Hepatocyte (in vitro differentiated cells): ENCODE measurements at regions not wholly inside any gene's neighbourhood (a gene's known extent, or its start where the extent isn't known, plus 50 kb on each side); places are given as distances from the start of the nearest gene placed in this dataset.

Experiments used
- DNase-seq: peaks from one replicate; pipeline ENCODE4 v3.0.0-alpha.2; 2016; ENCODE audit warnings: low spot score
- H2AFZ ChIP-seq: fragments of 200-600 bp; sonication (generic); 2 replicates; pipeline ENCODE4 v1.6.0; 2016; ENCODE audit warnings: antibody characterized with exemption, mild to moderate bottlenecking
- H3K27ac ChIP-seq: fragments of 200-600 bp; sonication (generic); 2 replicates; pipeline ENCODE4 v1.5.1; 2016; ENCODE audit warnings: mild to moderate bottlenecking
- H3K27me3 ChIP-seq: fragments of 200-600 bp; sonication (generic); 2 replicates; pipeline ENCODE4 v1.6.1; 2016
- H3K36me3 ChIP-seq: fragments of 200-600 bp; sonication (generic); replicated peaks from 2 replicates; pipeline ENCODE4 v1.5.1; 2016; ENCODE audit warnings: low read depth; ENCODE audit not compliant: insufficient read depth
- H3K4me1 ChIP-seq: fragments of 200-600 bp; sonication (generic); 2 replicates; pipeline ENCODE4 v1.5.1; 2016; ENCODE audit warnings: mild to moderate bottlenecking, moderate library complexity; ENCODE audit not compliant: insufficient read depth
- H3K4me2 ChIP-seq: fragments of 200-600 bp; sonication (generic); 2 replicates; pipeline ENCODE4 v1.6.0; 2016
- H3K4me3 ChIP-seq: fragments of 200-600 bp; sonication (generic); 2 replicates; pipeline ENCODE4 v1.5.1; 2016; ENCODE audit warnings: mild to moderate bottlenecking
- H3K79me2 ChIP-seq: fragments of 200-600 bp; sonication (generic); 2 replicates; pipeline ENCODE4 v1.6.0; 2017; ENCODE audit warnings: mild to moderate bottlenecking
- H3K9me2 ChIP-seq: fragments of 200-600 bp; sonication (generic); replicated peaks from 2 replicates; pipeline ENCODE4 v1.6.0; 2017; ENCODE audit warnings: mild to moderate bottlenecking; ENCODE audit not compliant: insufficient read depth
- H3K9me3 ChIP-seq: fragments of 200-600 bp; sonication (generic); 2 replicates; pipeline ENCODE4 v1.5.1; 2016; ENCODE audit warnings: low read depth, mild to moderate bottlenecking
- H4K20me1 ChIP-seq: fragments of 200-600 bp; sonication (generic); 2 replicates; pipeline ENCODE4 v1.6.0; 2016; ENCODE audit warnings: mild to moderate bottlenecking; ENCODE audit not compliant: insufficient read depth, poor library complexity, severe bottlenecking
- CTCF ChIP-seq: fragments of 200-600 bp; sonication (generic); IDR thresholded peaks from 2 replicates; pipeline ENCODE4 v1.5.1; 2016; ENCODE audit warnings: antibody characterized with exemption, mild to moderate bottlenecking; ENCODE audit not compliant: poor library complexity
- EZH2 ChIP-seq: fragments of 200-600 bp; sonication (generic); IDR thresholded peaks from 2 replicates; pipeline ENCODE4 v1.6.1; 2016; ENCODE audit warnings: antibody characterized with exemption, mild to moderate bottlenecking, borderline replicate concordance
- EZH2phosphoT487 ChIP-seq: fragments of 200-600 bp; sonication (generic); IDR thresholded peaks from one replicate; pipeline ENCODE4 v1.6.1; 2018; ENCODE audit warnings: antibody characterized with exemption, mild to moderate bottlenecking, low read depth, moderate library complexity; ENCODE audit not compliant: unreplicated experiment, severe bottlenecking
- WGBS: methylation state at CpG from one replicate; pipeline ENCODE4 v1.1.6; 2016; ENCODE audit warnings: low lambda C conversion rate; ENCODE audit errors: missing lambda C conversion rate; 5-methylcytosine and 5-hydroxymethylcytosine counted together

- no peak overlapping the region for H3K4me3 ChIP-seq
- WGBS, result 78% methylated on average over 1 of the region's 1 CpG
- H3K9me2 ChIP-seq, result no peaks in the 10 kb centered on the region
- TF ChIP-seq EZH2phosphoT487 (no peak), EZH2 (no peak), CTCF (no peak)
- no peak overlapping the region for H2AFZ ChIP-seq
- no peaks in the 10 kb centered on the region for H4K20me1 ChIP-seq
- H3K27ac ChIP-seq, result no peak overlapping the region
- H3K79me2 ChIP-seq, result no peaks in the 10 kb centered on the region
- no peaks in the 10 kb centered on the region for H3K9me3 ChIP-seq
- DNase-seq, result no peak
- H3K36me3 ChIP-seq, result no peaks in the 10 kb centered on the region
- H3K4me1 ChIP-seq, result no peaks in the 10 kb centered on the region
- no peaks in the 10 kb centered on the region for H3K27me3 ChIP-seq
- no peak overlapping the region for H3K4me2 ChIP-seq
Observed at GRCh38 chr2:145064511-145064910, 544.6 kb upstream of the ZEB2 start.

- no peak overlapping the region for H3K4me3 ChIP-seq
- no peaks in the 10 kb centered on the region for H3K9me3 ChIP-seq
- H3K4me1 ChIP-seq, result no peaks in the 10 kb centered on the region
- H3K36me3 ChIP-seq, result no peaks in the 10 kb centered on the region
- no peak overlapping the region for H3K27ac ChIP-seq
- DNase-seq, result no peak
- no peaks in the 10 kb centered on the region for H3K79me2 ChIP-seq
- no peaks in the 10 kb centered on the region for H4K20me1 ChIP-seq
- no peak overlapping the region for H2AFZ ChIP-seq
- no peaks in the 10 kb centered on the region for H3K27me3 ChIP-seq
- 97% methylated on average over 3 of the region's 3 CpGs for WGBS
- H3K4me2 ChIP-seq, result no peak overlapping the region
- no peak for TF ChIP-seq EZH2
- TF ChIP-seq CTCF, result no peak
- no peak for TF ChIP-seq EZH2phosphoT487
- H3K9me2 ChIP-seq, result no peaks in the 10 kb centered on the region
Observed at GRCh38 chr2:145060876-145061275, 541.0 kb upstream of the ZEB2 start.

- 68% methylated on average over 2 of the region's 2 CpGs for WGBS
- DNase-seq, result no peak
Observed at GRCh38 chr2:145059914-145060313, 540.0 kb upstream of the ZEB2 start.

More at GRCh38 chr2:145059914-145060313, 540.0 kb upstream of the ZEB2 start:
- Histone ChIP-seq H3K4me1 (no peaks in the 10 kb centered on the region), H4K20me1 (no peaks in the 10 kb centered on the region), H3K27me3 (no peaks in the 10 kb centered on the region), H3K4me2 (no peak overlapping the region), H3K9me2 (no peaks in the 10 kb centered on the region), H3K4me3 (no peak overlapping the region), H2AFZ (no peak overlapping the region), H3K36me3 (no peaks in the 10 kb centered on the region), H3K79me2 (no peaks in the 10 kb centered on the region), H3K9me3 (no peaks in the 10 kb centered on the region), H3K27ac (no peak overlapping the region)
- TF ChIP-seq EZH2phosphoT487, result no peak
- TF ChIP-seq CTCF, result no peak
- no peak for TF ChIP-seq EZH2
